Common myeloid progenitor, CD34-positive (primary cell): ENCODE measurements at regions not wholly inside any gene's neighbourhood (a gene's known extent, or its start where the extent isn't known, plus 50 kb on each side); places are given as distances from the start of the nearest gene placed in this dataset.
A peak's percentile ranks its signal among the peaks of the same experiment; 100 is the strongest.

Source experiments
- CTCF ChIA-PET: fragments of 350-600 bp; sonication (Branson Sonifier 250); formaldehyde crosslinking; loops from one replicate; lab custom pipeline; 2021; ENCODE audit warnings: antibody characterized with exemption; lab: Charles Lee
- POLR2A ChIA-PET: fragments of 350-600 bp; sonication (Branson Sonifier 250); formaldehyde crosslinking; loops from one replicate; lab custom pipeline; 2021; ENCODE audit warnings: antibody characterized with exemption; lab: Charles Lee
- DNase-seq, 3 donors: peaks; one replicate each; pipeline versions ENCODE4 v3.0.0 to v3.0.0-alpha.2; 2013
- H3K27ac ChIP-seq, 2 experiments: 1 replicate in 1 of 2; 2 replicates in 1 of 2; pipeline ENCODE4 v1.7.0; 2013; ENCODE audit warnings: inconsistent platforms in 2 of 2, low read length in 2 of 2, mild to moderate bottlenecking in 2 of 2, low read depth in 1 of 2, moderate library complexity in 1 of 2; ENCODE audit not compliant: severe bottlenecking in 2 of 2, insufficient read depth in 1 of 2, poor library complexity in 1 of 2
- H3K27me3 ChIP-seq, 5 experiments: replicated peaks in 2 of 5; 1 replicate in 3 of 5; 2 replicates in 2 of 5; pipeline versions ENCODE4 v1.6.1 to v1.7.0; 2013; ENCODE audit warnings: low read length in 4 of 5, mild to moderate bottlenecking in 2 of 5, moderate library complexity in 2 of 5, inconsistent platforms in 1 of 5; ENCODE audit not compliant: insufficient read depth in 5 of 5, control insufficient read depth in 4 of 5
- H3K36me3 ChIP-seq, 4 experiments: 1 replicate in 2 of 4; 2 replicates in 2 of 4; pipeline versions ENCODE4 v1.6.1 to v1.7.0; 2013; ENCODE audit warnings: low read length in 3 of 4, control low read depth in 1 of 4, mild to moderate bottlenecking in 1 of 4; ENCODE audit not compliant: control insufficient read depth in 4 of 4, insufficient read depth in 4 of 4
- H3K4me1 ChIP-seq, 4 experiments: 1 replicate in 3 of 4; 2 replicates in 1 of 4; pipeline versions ENCODE4 v1.6.1 to v1.7.1; 2013; ENCODE audit warnings: low read length in 3 of 4, mild to moderate bottlenecking in 3 of 4, control low read depth in 1 of 4, inconsistent platforms in 1 of 4, moderate library complexity in 1 of 4; ENCODE audit not compliant: control insufficient read depth in 4 of 4, insufficient read depth in 4 of 4; ENCODE audit errors: control extremely low read depth in 1 of 4
- H3K4me3 ChIP-seq, 7 experiments: 1 replicate in 4 of 7; 2 replicates in 3 of 7; pipeline versions ENCODE4 v1.5.1 to v1.7.0; 2013; ENCODE audit warnings: mild to moderate bottlenecking in 7 of 7, low read length in 6 of 7, moderate library complexity in 6 of 7, inconsistent platforms in 2 of 7, low read depth in 2 of 7, control low read depth in 1 of 7; ENCODE audit not compliant: insufficient read depth in 4 of 7, control insufficient read depth in 1 of 7; ENCODE audit errors: extremely low read depth in 1 of 7
- H3K9me3 ChIP-seq, 5 experiments: 1 replicate in 4 of 5; 2 replicates in 1 of 5; pipeline versions ENCODE4 v1.6.1 to v1.7.1; 2013; ENCODE audit warnings: low read length in 4 of 5, mild to moderate bottlenecking in 2 of 5, inconsistent platforms in 1 of 5, low read depth in 1 of 5, moderate library complexity in 1 of 5; ENCODE audit not compliant: control insufficient read depth in 4 of 5, insufficient read depth in 2 of 5; ENCODE audit errors: control extremely low read depth in 1 of 5
- WGBS: methylation state at CpG from one replicate; pipeline ENCODE4 v1.1.5; 2013; ENCODE audit not compliant: insufficient coverage; 5-methylcytosine and 5-hydroxymethylcytosine counted together

- no peak overlapping the region for H3K27ac ChIP-seq
- H3K4me1 ChIP-seq = peaks cover 0 to 3% (median 0%) of the 10 kb centered on the region in 4 experiments
- H3K4me3 ChIP-seq = no peak overlapping the region
- POLR2A ChIA-PET = no interaction called here
- H3K27me3 ChIP-seq = peaks cover 0 to 4% (median 0%) of the 10 kb centered on the region in 5 experiments
- WGBS = 78% methylated on average over 3 of the region's 4 CpGs
- peaks cover 0 to 5% (median 0%) of the 10 kb centered on the region in 5 experiments for H3K9me3 ChIP-seq
- DNase-seq = peak in 2 of 3 donors; percentile 24 to 45
- CTCF ChIA-PET = no interaction called here
- no peaks in the 10 kb centered on the region for H3K36me3 ChIP-seq
These were observed 172.4 kb upstream of the MKI67 start for GRCh38 chr10:128298587-128298986.

- ChIA-PET POLR2A (no interaction called here), CTCF (no interaction called here)
These were observed 174.1 kb upstream of the MKI67 start for GRCh38 chr10:128300290-128300824.

GRCh38 chr10:128301051-128301450, 174.8 kb upstream of the MKI67 start:
- H3K9me3 ChIP-seq = peaks cover 0 to 5% (median 0%) of the 10 kb centered on the region in 5 experiments
- DNase-seq = no peak
- no peak overlapping the region for H3K27ac ChIP-seq
- POLR2A ChIA-PET = no interaction called here
- no peak overlapping the region for H3K4me3 ChIP-seq
- H3K27me3 ChIP-seq = peaks cover 0 to 2% (median 0%) of the 10 kb centered on the region in 5 experiments
- 94% methylated on average over 2 of the region's 5 CpGs for WGBS
- no peaks in the 10 kb centered on the region for H3K36me3 ChIP-seq
- CTCF ChIA-PET = interaction anchor here (0.6 kb wide), 1 partner anchor 33 kb away, joined by 3 read pairs; no protein-coding TSS in a partner anchor
- H3K4me1 ChIP-seq = no peaks in the 10 kb centered on the region

More at GRCh38 chr10:128300290-128300824, 174.1 kb upstream of the MKI67 start:
- Histone ChIP-seq H3K27ac (no peak overlapping the region), H3K4me3 (no peak overlapping the region), H3K4me1 (no peaks in the 10 kb centered on the region), H3K27me3 (peaks cover 0 to 4% (median 0%) of the 10 kb centered on the region in 5 experiments), H3K36me3 (no peaks in the 10 kb centered on the region), H3K9me3 (peaks cover 0 to 5% (median 0%) of the 10 kb centered on the region in 5 experiments)
- DNase-seq = no peak
- WGBS = 89% methylated on average over 12 of the region's 13 CpGs

GRCh38 chr10:128302808-128303207, 176.6 kb upstream of the MKI67 start:
- H3K4me3 ChIP-seq = no peak overlapping the region
- CTCF ChIA-PET = no interaction called here

GRCh38 chr10:128304271-128304670, 178.0 kb upstream of the MKI67 start:
- peaks cover 0 to 8% (median 0%) of the 10 kb centered on the region in 5 experiments for H3K27me3 ChIP-seq
- ChIA-PET CTCF (no interaction called here), POLR2A (no interaction called here)
- peaks cover 0 to 5% (median 0%) of the 10 kb centered on the region in 5 experiments for H3K9me3 ChIP-seq
- no peaks in the 10 kb centered on the region for H3K36me3 ChIP-seq
- no peak for DNase-seq
- 91% methylated on average over 4 of the region's 5 CpGs for WGBS
- no peak overlapping the region for H3K27ac ChIP-seq
- H3K4me3 ChIP-seq = no peak overlapping the region
- peaks cover 0 to 6% (median 0%) of the 10 kb centered on the region in 4 experiments for H3K4me1 ChIP-seq

More at GRCh38 chr10:128302808-128303207, 176.6 kb upstream of the MKI67 start:
- POLR2A ChIA-PET = no interaction called here
- H3K27me3 ChIP-seq = peaks cover 0 to 7% (median 0%) of the 10 kb centered on the region in 5 experiments
- 82% methylated on average over 2 of the region's 3 CpGs for WGBS
- no peaks in the 10 kb centered on the region for H3K36me3 ChIP-seq
- no peak overlapping the region for H3K27ac ChIP-seq
- DNase-seq = no peak
- H3K9me3 ChIP-seq = peaks cover 0 to 5% (median 0%) of the 10 kb centered on the region in 5 experiments
- peaks cover 0 to 6% (median 0%) of the 10 kb centered on the region in 4 experiments for H3K4me1 ChIP-seq

- H3K4me1 ChIP-seq = peaks cover 0 to 6% (median 0%) of the 10 kb centered on the region in 4 experiments
- H3K27me3 ChIP-seq = peaks cover 0 to 8% (median 0%) of the 10 kb centered on the region in 5 experiments
- no peaks in the 10 kb centered on the region for H3K36me3 ChIP-seq
- no peak overlapping the region for H3K4me3 ChIP-seq
- 93% methylated on average over 7 of the region's 17 CpGs for WGBS
- no peak overlapping the region for H3K27ac ChIP-seq
- peaks cover 0 to 5% (median 0%) of the 10 kb centered on the region in 5 experiments for H3K9me3 ChIP-seq
- DNase-seq = no peak
- ChIA-PET CTCF (no interaction called here), POLR2A (no interaction called here)
These were observed 179.6 kb upstream of the MKI67 start for GRCh38 chr10:128305601-128306345.

GRCh38 chr10:128306535-128306934, 180.3 kb upstream of the MKI67 start:
- no peaks in the 10 kb centered on the region for H3K36me3 ChIP-seq
- H3K27ac ChIP-seq = no peak overlapping the region
- peaks cover 0 to 5% (median 0%) of the 10 kb centered on the region in 5 experiments for H3K9me3 ChIP-seq
- H3K4me1 ChIP-seq = peaks cover 0 to 6% (median 0%) of the 10 kb centered on the region in 4 experiments
- no peak overlapping the region for H3K4me3 ChIP-seq
- ChIA-PET POLR2A (no interaction called here), CTCF (no interaction called here)
- no peak for DNase-seq
- H3K27me3 ChIP-seq = peaks cover 0 to 8% (median 0%) of the 10 kb centered on the region in 5 experiments
- WGBS = 52% methylated on average over 6 of the region's 6 CpGs
